ENCODE measurements at regions not wholly inside any gene's neighbourhood (a gene's known extent, or its start where the extent isn't known, plus 50 kb on each side); places are given as distances from the start of the nearest gene placed in this dataset.

- no peaks in the 10 kb centered on the region for H3K36me3 ChIP-seq
- no peaks in the 10 kb centered on the region for H3K27me3 ChIP-seq
- no peaks in the 10 kb centered on the region for H3K4me1 ChIP-seq
- peaks cover 0 to 4% (median 0%) of the 10 kb centered on the region in 12 donors for H3K9me3 ChIP-seq
- ATAC-seq (no peak), DNase-seq (no peak)
- no peak overlapping the region for H3K27ac ChIP-seq
- H3K4me3 ChIP-seq = no peak overlapping the region
- intact Hi-C loops (cut with DNase I) = no loop called here
- 75 to 84% (median 81%) methylated on average over 3 of the region's 3 CpGs for WGBS, 4 donors
- TF ChIP-seq POLR2A (IDR thresholded peaks at IDR 0.05) (no peak), CTCF (IDR thresholded peaks at IDR 0.05) (no peak)
These were observed 253.1 kb downstream of the FAT3 start for GRCh38 chr11:92477686-92478085.

GRCh38 chr11:92480499-92480898 is 255.9 kb downstream of the FAT3 start:
- DNase-seq = no peak
- intact Hi-C loops (cut with DNase I) = no loop called here
- no peak overlapping the region for H3K27ac ChIP-seq
- no peaks in the 10 kb centered on the region for H3K27me3 ChIP-seq
- no peaks in the 10 kb centered on the region for H3K4me1 ChIP-seq
- WGBS, 4 donors = 88 to 92% (median 90%) methylated on average over 1 of the region's 1 CpG
- ATAC-seq = no peak
- H3K36me3 ChIP-seq = no peaks in the 10 kb centered on the region
- peaks cover 0 to 4% (median 0%) of the 10 kb centered on the region in 12 donors for H3K9me3 ChIP-seq
- no peak for TF ChIP-seq CTCF (IDR thresholded peaks at IDR 0.05)
- no peak for TF ChIP-seq POLR2A (IDR thresholded peaks at IDR 0.05)
- no peak overlapping the region for H3K4me3 ChIP-seq

- TF ChIP-seq CTCF (IDR thresholded peaks at IDR 0.05) (no peak), POLR2A (IDR thresholded peaks at IDR 0.05) (no peak)
- H3K36me3 ChIP-seq = no peaks in the 10 kb centered on the region
- H3K9me3 ChIP-seq = peaks cover 0 to 4% (median 0%) of the 10 kb centered on the region in 12 donors
- 59 to 65% (median 63%) methylated on average over 7 of the region's 7 CpGs for WGBS, 4 donors
- H3K27ac ChIP-seq = no peak overlapping the region
- H3K27me3 ChIP-seq = no peaks in the 10 kb centered on the region
- DNase-seq (no peak), ATAC-seq (no peak)
- no peaks in the 10 kb centered on the region for H3K4me1 ChIP-seq
- no peak overlapping the region for H3K4me3 ChIP-seq
- intact Hi-C loops (cut with DNase I) = no loop called here
These were observed 258.0 kb downstream of the FAT3 start for GRCh38 chr11:92482492-92483060.

- intact Hi-C loops (cut with DNase I) = no loop called here
- DNase-seq (no peak), ATAC-seq (no peak)
- Histone ChIP-seq H3K27ac (no peak overlapping the region), H3K4me3 (no peak overlapping the region), H3K36me3 (no peaks in the 10 kb centered on the region), H3K4me1 (no peaks in the 10 kb centered on the region), H3K27me3 (no peaks in the 10 kb centered on the region), H3K9me3 (no peaks in the 10 kb centered on the region)
- TF ChIP-seq CTCF (IDR thresholded peaks at IDR 0.05) (no peak), POLR2A (IDR thresholded peaks at IDR 0.05) (no peak)
- 91 to 95% (median 93%) methylated on average over 4 of the region's 4 CpGs for WGBS, 4 donors
These were observed 260.0 kb downstream of the FAT3 start for GRCh38 chr11:92484570-92484969.

Data from heart left ventricle (tissue), 16 donors.